CD8-positive, alpha-beta memory T cell (primary cell): ENCODE measurements at regions not wholly inside any gene's neighbourhood (a gene's known extent, or its start where the extent isn't known, plus 50 kb on each side); places are given as distances from the start of the nearest gene placed in this dataset.

Experiments used
- CTCF ChIA-PET: fragments of 350-600 bp; sonication (Branson Sonifier 250); formaldehyde crosslinking; loops from one replicate; lab custom pipeline; 2021; ENCODE audit warnings: antibody characterized with exemption; lab: Charles Lee
- POLR2A ChIA-PET: fragments of 350-600 bp; sonication (Branson Sonifier 250); formaldehyde crosslinking; loops from one replicate; lab custom pipeline; 2021; ENCODE audit warnings: antibody characterized with exemption; lab: Charles Lee
- DNase-seq, 5 donors: peaks; one replicate each; pipeline versions ENCODE4 v3.0.0 to v3.0.0-alpha.2; 2020 to 2022; ENCODE audit warnings: mixed read lengths in 1 of 5
- H3K27ac ChIP-seq: one replicate; pipeline ENCODE4 v1.7.0; 2013; ENCODE audit warnings: low read depth, mild to moderate bottlenecking, low read length, moderate library complexity
- H3K27me3 ChIP-seq: 2 replicates; pipeline ENCODE4 v1.7.0; 2013; ENCODE audit warnings: low read length, mild to moderate bottlenecking; ENCODE audit not compliant: insufficient read depth, poor library complexity, severe bottlenecking
- H3K36me3 ChIP-seq: 2 replicates; pipeline ENCODE4 v1.7.0; 2013; ENCODE audit warnings: mild to moderate bottlenecking, low read length, moderate library complexity; ENCODE audit not compliant: insufficient read depth
- H3K4me1 ChIP-seq: 2 replicates; pipeline ENCODE4 v1.7.0; 2013; ENCODE audit warnings: mild to moderate bottlenecking, low read length, moderate library complexity; ENCODE audit not compliant: insufficient read depth
- H3K4me3 ChIP-seq: 2 replicates; pipeline ENCODE4 v1.7.0; 2013; ENCODE audit warnings: mild to moderate bottlenecking, low read length
- H3K9me3 ChIP-seq: 2 replicates; pipeline ENCODE4 v1.7.0; 2013; ENCODE audit warnings: mild to moderate bottlenecking, low read length
- H3K27ac Mint-ChIP-seq, 8 donors: one replicate each; pipeline ENCODE4 v1.8.0; 2020 to 2021; ENCODE audit warnings: mixed read lengths in 8 of 8, mild to moderate bottlenecking in 6 of 8, inconsistent platforms in 3 of 8, moderate library complexity in 3 of 8
- H3K27me3 Mint-ChIP-seq, 2 donors: one replicate each; pipeline ENCODE4 v1.8.0; 2020 to 2021; ENCODE audit warnings: mixed read lengths in 2 of 2, mild to moderate bottlenecking in 1 of 2, moderate library complexity in 1 of 2
- H3K36me3 Mint-ChIP-seq, 3 donors: one replicate each; pipeline ENCODE4 v1.8.0; 2020 to 2021; ENCODE audit warnings: mixed read lengths in 3 of 3, inconsistent platforms in 1 of 3, mild to moderate bottlenecking in 1 of 3
- H3K4me1 Mint-ChIP-seq, 3 donors: one replicate each; pipeline ENCODE4 v1.8.0; 2020 to 2021; ENCODE audit warnings: mixed read lengths in 3 of 3, inconsistent platforms in 1 of 3, mild to moderate bottlenecking in 1 of 3
- H3K4me3 Mint-ChIP-seq, 7 donors: one replicate each; pipeline ENCODE4 v1.8.0; 2020 to 2021; ENCODE audit warnings: mixed read lengths in 7 of 7, mild to moderate bottlenecking in 6 of 7, moderate library complexity in 4 of 7, inconsistent platforms in 2 of 7
- H3K9me3 Mint-ChIP-seq, 5 donors: one replicate each; pipeline ENCODE4 v1.8.0; 2020 to 2022; ENCODE audit warnings: mixed read lengths in 5 of 5, mild to moderate bottlenecking in 3 of 5, moderate library complexity in 2 of 5, inconsistent platforms in 1 of 5

DNA sequence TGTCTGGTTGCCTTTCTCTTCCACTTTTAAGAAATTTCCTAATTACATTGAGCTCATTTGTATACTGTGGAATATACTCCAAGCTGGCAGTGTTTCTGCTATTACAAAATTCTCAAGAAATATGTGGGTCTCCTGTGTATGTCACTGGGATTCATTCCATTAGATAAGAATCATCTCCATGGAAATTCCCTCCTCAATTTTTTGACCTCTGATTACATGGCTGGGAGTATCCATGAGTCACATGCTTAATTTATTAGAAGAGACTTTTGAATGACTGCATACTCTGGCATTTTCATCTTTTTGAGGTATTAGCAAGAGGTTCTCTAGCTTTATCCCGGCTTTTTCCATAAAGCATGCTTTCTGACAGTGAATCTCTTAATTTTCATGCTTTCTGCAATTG, 665.5 kb upstream of the CNTNAP5 start:
- Mint-ChIP-seq H3K27me3 (no peaks in the 10 kb centered on the region), H3K36me3 (no peaks in the 10 kb centered on the region), H3K4me1 (no peaks in the 10 kb centered on the region), H3K27ac (no peak overlapping the region), H3K4me3 (no peak overlapping the region), H3K9me3 (peaks cover 2 to 34% (median 12%) of the 10 kb centered on the region in 5 donors)
- DNase-seq: no peak
- H3K4me3 ChIP-seq: no peak overlapping the region
- CTCF ChIA-PET: no interaction called here
- no peaks in the 10 kb centered on the region for H3K36me3 ChIP-seq
- H3K27ac ChIP-seq: no peak overlapping the region
- H3K9me3 ChIP-seq: no peaks in the 10 kb centered on the region
- no peaks in the 10 kb centered on the region for H3K4me1 ChIP-seq
- POLR2A ChIA-PET: no interaction called here
- no peaks in the 10 kb centered on the region for H3K27me3 ChIP-seq

DNA sequence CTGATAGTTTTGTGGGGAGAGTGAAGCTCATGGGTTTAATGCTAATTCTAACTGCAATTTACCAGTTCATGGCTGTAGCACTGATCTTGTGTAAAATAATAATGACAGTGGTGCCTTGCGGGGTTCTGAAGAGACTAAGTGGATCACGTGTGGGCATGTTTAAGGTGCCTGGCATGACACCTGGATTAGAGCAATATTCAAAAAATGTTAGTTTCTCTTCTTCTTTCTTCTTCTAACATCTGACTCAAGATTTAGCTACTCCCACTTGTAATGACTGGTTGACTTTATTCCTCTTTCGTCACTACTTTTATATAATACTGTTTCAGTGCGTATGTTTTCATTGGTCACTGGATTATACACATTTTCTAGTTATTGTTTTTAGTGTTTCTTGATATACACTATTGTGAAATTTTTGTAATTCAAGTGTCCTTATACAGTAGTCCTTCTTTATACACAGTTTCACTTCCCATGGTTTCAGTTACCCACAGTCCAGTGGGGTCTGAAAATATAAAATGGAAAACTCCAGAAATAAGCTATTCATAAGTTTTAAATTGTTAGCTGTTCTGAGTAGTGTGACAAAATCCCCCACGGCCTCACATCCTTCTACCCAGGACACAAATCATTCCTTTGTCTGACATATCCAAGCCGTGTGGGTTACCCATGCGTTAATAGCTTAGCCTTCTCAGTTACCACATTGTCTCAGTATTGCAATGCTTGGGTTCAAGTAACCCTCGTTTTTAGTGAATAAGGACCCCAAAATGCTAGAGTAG, 662.2 kb upstream of the CNTNAP5 start:
- Mint-ChIP-seq H3K9me3 (peaks cover 7 to 38% (median 13%) of the 10 kb centered on the region in 5 donors), H3K4me1 (no peaks in the 10 kb centered on the region), H3K27me3 (no peaks in the 10 kb centered on the region), H3K27ac (no peak overlapping the region), H3K4me3 (no peak overlapping the region), H3K36me3 (no peaks in the 10 kb centered on the region)
- ChIA-PET CTCF (no interaction called here), POLR2A (no interaction called here)
- H3K27me3 ChIP-seq: no peaks in the 10 kb centered on the region
- H3K9me3 ChIP-seq: no peaks in the 10 kb centered on the region
- no peak for DNase-seq
- no peak overlapping the region for H3K4me3 ChIP-seq
- H3K36me3 ChIP-seq: no peaks in the 10 kb centered on the region
- no peak overlapping the region for H3K27ac ChIP-seq
- no peaks in the 10 kb centered on the region for H3K4me1 ChIP-seq

DNA sequence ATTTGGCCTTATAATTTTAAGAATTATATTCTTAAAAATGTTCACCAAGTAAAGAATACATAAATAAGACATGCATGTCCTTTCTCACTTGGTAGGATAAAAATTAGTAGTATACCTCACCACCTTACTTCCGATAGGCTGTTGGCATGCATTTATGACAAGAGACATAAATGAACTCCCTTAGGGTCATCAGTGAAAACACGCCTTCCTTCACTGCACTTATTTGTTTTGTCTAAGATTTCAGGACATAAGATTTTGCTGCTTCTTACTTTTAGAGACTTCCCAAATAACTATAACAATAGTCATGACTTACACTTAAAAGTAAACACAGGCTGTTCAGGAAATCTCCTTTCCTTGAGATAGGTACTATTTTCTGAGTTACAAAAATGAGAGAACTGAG, 661.3 kb upstream of the CNTNAP5 start:
- CTCF ChIA-PET: no interaction called here
- H3K4me3 Mint-ChIP-seq: no peak overlapping the region

DNA sequence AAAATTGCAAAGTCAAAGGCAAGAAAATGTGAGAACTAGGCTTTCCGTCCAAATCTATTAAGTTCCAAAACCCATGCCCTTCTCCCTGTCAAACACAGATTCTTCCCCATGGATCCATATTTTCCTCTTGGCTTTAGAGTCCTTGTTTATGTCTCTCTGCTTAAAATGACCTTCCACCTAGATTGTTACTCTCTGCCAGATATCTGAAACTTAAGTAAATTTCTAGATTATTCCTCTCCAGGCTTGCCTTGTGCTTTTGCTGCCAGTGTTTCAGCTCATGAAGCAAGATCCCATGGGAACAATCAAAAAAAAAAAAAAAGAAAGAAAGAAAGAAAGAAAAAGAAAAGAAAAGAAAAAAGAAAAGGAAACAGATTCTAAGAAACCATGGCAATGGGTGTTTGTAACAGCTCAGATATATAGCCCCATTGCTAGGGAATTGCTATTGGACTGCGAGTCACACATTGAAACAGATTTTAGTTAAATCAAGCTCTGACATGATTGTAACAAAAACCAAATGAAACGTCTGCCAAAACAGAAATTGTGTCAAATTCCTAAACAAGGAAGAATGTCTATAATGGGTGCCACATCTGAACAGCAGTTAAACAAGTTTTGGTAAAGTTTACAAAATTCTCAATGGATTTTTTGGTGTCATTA, 660.7 kb upstream of the CNTNAP5 start:
- no peaks in the 10 kb centered on the region for H3K9me3 ChIP-seq
- no peaks in the 10 kb centered on the region for H3K4me1 ChIP-seq
- Mint-ChIP-seq H3K4me3 (no peak overlapping the region), H3K4me1 (no peaks in the 10 kb centered on the region), H3K36me3 (no peaks in the 10 kb centered on the region), H3K27ac (no peak overlapping the region), H3K9me3 (peaks cover 12 to 39% (median 13%) of the 10 kb centered on the region in 5 donors), H3K27me3 (no peaks in the 10 kb centered on the region)
- ChIA-PET POLR2A (no interaction called here), CTCF (no interaction called here)
- no peaks in the 10 kb centered on the region for H3K36me3 ChIP-seq
- H3K27ac ChIP-seq: no peak overlapping the region
- no peak overlapping the region for H3K4me3 ChIP-seq
- no peaks in the 10 kb centered on the region for H3K27me3 ChIP-seq
- DNase-seq: no peak

More for the DNA sequence above, 661.3 kb upstream of the CNTNAP5 start:
- Mint-ChIP-seq H3K9me3 (peaks cover 11 to 35% (median 13%) of the 10 kb centered on the region in 5 donors), H3K36me3 (no peaks in the 10 kb centered on the region), H3K27ac (no peak overlapping the region), H3K4me1 (no peaks in the 10 kb centered on the region), H3K27me3 (no peaks in the 10 kb centered on the region)
- no peaks in the 10 kb centered on the region for H3K4me1 ChIP-seq
- no peak for DNase-seq
- H3K9me3 ChIP-seq: no peaks in the 10 kb centered on the region
- H3K27me3 ChIP-seq: no peaks in the 10 kb centered on the region
- H3K27ac ChIP-seq: no peak overlapping the region
- no peak overlapping the region for H3K4me3 ChIP-seq
- POLR2A ChIA-PET: no interaction called here
- H3K36me3 ChIP-seq: no peaks in the 10 kb centered on the region

DNA sequence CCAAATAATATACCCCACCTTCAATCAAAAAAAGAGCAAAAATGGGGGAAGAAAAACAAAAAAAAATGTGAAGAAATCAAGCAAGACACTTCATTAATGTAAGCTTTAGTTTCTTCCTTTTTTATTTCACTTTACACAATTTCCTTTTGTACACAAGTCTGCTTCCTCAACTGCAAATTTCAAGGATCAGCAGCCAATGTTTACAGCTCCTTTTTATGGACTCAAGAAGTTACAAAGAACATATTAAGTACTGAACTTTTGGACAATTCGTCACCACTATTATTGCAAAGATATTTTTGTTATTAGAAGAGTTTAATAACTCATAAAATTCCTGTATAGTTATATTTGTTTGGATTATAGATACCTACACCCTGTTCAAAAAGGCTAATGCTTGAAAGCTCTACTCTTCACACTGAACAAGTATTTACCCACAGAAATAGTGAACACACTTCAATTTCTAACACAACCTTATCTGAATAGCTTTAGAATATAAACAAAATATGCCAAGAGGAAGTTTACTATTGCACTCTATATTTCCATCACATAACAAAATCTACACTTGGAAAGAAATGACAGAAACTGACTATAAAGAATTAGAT, 658.7 kb upstream of the CNTNAP5 start:
- Histone ChIP-seq H3K27ac (no peak overlapping the region), H3K27me3 (no peaks in the 10 kb centered on the region), H3K9me3 (no peaks in the 10 kb centered on the region), H3K4me1 (no peaks in the 10 kb centered on the region), H3K36me3 (no peaks in the 10 kb centered on the region), H3K4me3 (no peak overlapping the region)
- ChIA-PET POLR2A (no interaction called here), CTCF (no interaction called here)
- H3K27ac Mint-ChIP-seq: no peak overlapping the region
- peaks cover 10 to 43% (median 11%) of the 10 kb centered on the region in 5 donors for H3K9me3 Mint-ChIP-seq
- no peaks in the 10 kb centered on the region for H3K36me3 Mint-ChIP-seq
- H3K27me3 Mint-ChIP-seq: no peaks in the 10 kb centered on the region
- H3K4me3 Mint-ChIP-seq: no peak overlapping the region
- DNase-seq: no peak
- H3K4me1 Mint-ChIP-seq: no peaks in the 10 kb centered on the region

DNA sequence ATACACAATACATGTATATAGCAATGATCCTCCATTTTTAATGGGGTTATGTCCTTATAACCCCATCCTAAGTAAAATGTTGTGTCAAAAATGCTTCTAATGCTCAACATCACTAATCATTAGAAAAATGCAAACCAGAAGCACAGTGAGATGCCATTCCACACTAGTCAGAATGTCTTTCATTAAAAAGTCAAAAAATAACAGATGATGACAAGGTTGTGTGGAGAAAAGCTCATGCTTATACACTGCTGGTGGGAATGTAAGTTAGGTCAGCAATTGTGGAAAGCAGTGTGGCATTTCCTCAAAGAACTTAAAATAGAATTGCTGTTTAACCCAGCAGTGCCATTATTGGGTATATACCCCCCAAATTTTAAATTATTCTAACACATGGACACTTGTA, 654.9 kb upstream of the CNTNAP5 start:
- H3K9me3 ChIP-seq: no peaks in the 10 kb centered on the region
- H3K36me3 Mint-ChIP-seq: no peaks in the 10 kb centered on the region

DNA sequence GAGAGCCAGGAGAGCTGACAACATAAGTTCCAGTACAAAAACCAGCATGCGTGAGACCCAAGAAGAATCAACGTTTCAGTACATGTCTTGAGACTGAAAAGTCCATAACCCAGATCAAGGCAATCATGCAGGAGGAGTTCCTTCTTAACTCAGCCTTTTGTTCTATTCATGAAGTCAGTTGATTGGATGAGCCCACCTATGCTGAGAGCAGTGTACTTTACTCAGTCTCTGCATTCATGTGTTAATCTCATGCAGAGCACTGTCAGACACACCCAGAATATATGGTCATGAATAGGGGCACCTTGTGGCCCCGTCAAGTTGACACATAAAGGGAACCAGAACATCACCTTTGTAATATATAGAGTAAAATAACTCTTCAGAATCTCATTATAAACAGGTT, 653.6 kb upstream of the CNTNAP5 start:
- no peaks in the 10 kb centered on the region for H3K36me3 ChIP-seq

More for the DNA sequence above, 654.9 kb upstream of the CNTNAP5 start:
- Histone ChIP-seq H3K4me1 (no peaks in the 10 kb centered on the region), H3K4me3 (no peak overlapping the region), H3K36me3 (no peaks in the 10 kb centered on the region), H3K27me3 (no peaks in the 10 kb centered on the region), H3K27ac (no peak overlapping the region)
- POLR2A ChIA-PET: no interaction called here
- no peaks in the 10 kb centered on the region for H3K27me3 Mint-ChIP-seq
- no peak for DNase-seq
- H3K9me3 Mint-ChIP-seq: peaks cover 2 to 31% (median 13%) of the 10 kb centered on the region in 5 donors
- CTCF ChIA-PET: no interaction called here
- H3K4me1 Mint-ChIP-seq: no peaks in the 10 kb centered on the region
- no peak overlapping the region for H3K27ac Mint-ChIP-seq
- no peak overlapping the region for H3K4me3 Mint-ChIP-seq

DNA sequence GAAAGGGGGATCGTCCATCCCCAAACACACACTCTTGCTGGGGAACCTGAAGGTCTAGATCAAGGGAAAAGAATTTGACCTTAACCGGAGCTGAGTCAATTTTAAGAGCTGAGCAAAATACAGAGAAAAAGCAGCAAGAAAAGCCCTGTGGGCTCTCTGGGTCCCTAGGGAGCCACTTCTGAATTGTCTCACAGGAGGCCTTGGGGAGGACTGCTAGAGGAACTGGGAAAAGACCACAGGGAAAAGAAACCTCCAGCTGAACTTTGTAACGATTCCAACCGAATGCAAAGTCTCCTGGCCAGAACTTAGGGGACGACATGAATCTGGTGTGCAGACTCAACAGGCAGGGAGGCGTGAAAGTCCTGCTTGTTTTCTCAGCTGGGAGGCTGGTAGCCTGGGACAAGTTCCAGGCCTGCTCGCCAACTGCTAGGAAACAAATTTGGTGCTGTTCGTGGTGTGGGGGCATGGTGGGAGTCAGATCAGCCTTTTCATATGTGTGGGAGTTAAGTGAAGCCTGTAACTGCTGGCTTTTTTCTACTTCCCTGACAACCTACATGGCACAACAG, 644.6 kb upstream of the CNTNAP5 start:
- no peak overlapping the region for H3K27ac ChIP-seq
- Mint-ChIP-seq H3K4me3 (no peak overlapping the region), H3K27ac (no peak overlapping the region), H3K9me3 (peaks cover 11 to 32% (median 24%) of the 10 kb centered on the region in 5 donors), H3K36me3 (no peaks in the 10 kb centered on the region), H3K27me3 (no peaks in the 10 kb centered on the region), H3K4me1 (no peaks in the 10 kb centered on the region)
- no peaks in the 10 kb centered on the region for H3K4me1 ChIP-seq
- ChIA-PET POLR2A (no interaction called here), CTCF (interaction anchor here (0.6 kb wide), 1 partner anchor 132 kb away, joined by 3 read pairs; no protein-coding TSS in a partner anchor)
- H3K36me3 ChIP-seq: no peaks in the 10 kb centered on the region
- H3K9me3 ChIP-seq: no peaks in the 10 kb centered on the region
- DNase-seq: no peak
- no peak overlapping the region for H3K4me3 ChIP-seq
- H3K27me3 ChIP-seq: no peaks in the 10 kb centered on the region

More for the DNA sequence above, 653.6 kb upstream of the CNTNAP5 start:
- no peaks in the 10 kb centered on the region for H3K4me1 Mint-ChIP-seq
- H3K27me3 Mint-ChIP-seq: no peaks in the 10 kb centered on the region
- Histone ChIP-seq H3K4me1 (no peaks in the 10 kb centered on the region), H3K4me3 (no peak overlapping the region), H3K27me3 (no peaks in the 10 kb centered on the region), H3K9me3 (no peaks in the 10 kb centered on the region), H3K27ac (no peak overlapping the region)
- H3K36me3 Mint-ChIP-seq: no peaks in the 10 kb centered on the region
- no peak overlapping the region for H3K4me3 Mint-ChIP-seq
- CTCF ChIA-PET: no interaction called here
- peaks cover 2 to 27% (median 9%) of the 10 kb centered on the region in 5 donors for H3K9me3 Mint-ChIP-seq
- H3K27ac Mint-ChIP-seq: no peak overlapping the region
- POLR2A ChIA-PET: no interaction called here
- DNase-seq: no peak
